Thymus (tissue), 11 donors: ENCODE measurements at regions not wholly inside any gene's neighbourhood (a gene's known extent, or its start where the extent isn't known, plus 50 kb on each side); places are given as distances from the start of the nearest gene placed in this dataset.

ENCODE experiments used
- DNase-seq, 9 donors: peaks; one replicate each; pipeline ENCODE4 v3.0.0-alpha.2; 2013; ENCODE audit warnings: low spot score in 9 of 9, low read depth in 6 of 9, missing footprints in 1 of 9
- H3K27ac ChIP-seq, 2 donors: one replicate each; pipeline ENCODE4 v1.5.1; 2013; ENCODE audit warnings: control low read depth in 1 of 2, low read depth in 1 of 2, low read length in 1 of 2, mild to moderate bottlenecking in 1 of 2, moderate library complexity in 1 of 2
- H3K27me3 ChIP-seq, 2 donors: one replicate each; pipeline ENCODE4 v1.5.1; 2013; ENCODE audit warnings: low read length in 1 of 2; ENCODE audit not compliant: control insufficient read depth in 2 of 2, insufficient read depth in 1 of 2
- H3K36me3 ChIP-seq, 2 donors: one replicate each; pipeline ENCODE4 v1.5.1; 2013; ENCODE audit warnings: low read length in 1 of 2, mild to moderate bottlenecking in 1 of 2, moderate library complexity in 1 of 2; ENCODE audit not compliant: control insufficient read depth in 2 of 2, insufficient read depth in 2 of 2
- H3K4me1 ChIP-seq, 2 donors: one replicate each; pipeline ENCODE4 v1.5.1; 2013; ENCODE audit warnings: low read length in 2 of 2; ENCODE audit not compliant: control insufficient read depth in 2 of 2, insufficient read depth in 2 of 2
- H3K4me3 ChIP-seq, 2 donors: one replicate each; pipeline ENCODE4 v1.5.1; 2013; ENCODE audit warnings: low read length in 2 of 2, control low read depth in 1 of 2, mild to moderate bottlenecking in 1 of 2
- H3K9me3 ChIP-seq, 2 donors: one replicate each; pipeline ENCODE4 v1.5.1; 2013; ENCODE audit warnings: low read length in 1 of 2, mild to moderate bottlenecking in 1 of 2; ENCODE audit not compliant: control insufficient read depth in 2 of 2, insufficient read depth in 1 of 2
- WGBS: extraction: QIAGEN DNeasy Blood & Tissue Kit; methylation state at CpG from one replicate; pipeline ENCODE4 v1.1.7; 2013; 5-methylcytosine and 5-hydroxymethylcytosine counted together
- donor health status: healthy.

- peaks cover 3 to 15% of the 10 kb centered on the region in 2 donors for H3K27me3 ChIP-seq
Observed at GRCh38 chr20:56859801-56860261, 230.7 kb downstream of the TFAP2C start.

GRCh38 chr20:56860413-56860812 lies 231.3 kb downstream of the TFAP2C start:
- no peak for DNase-seq
- Histone ChIP-seq H3K9me3 (no peaks in the 10 kb centered on the region), H3K4me1 (peaks cover 0 to 5% of the 10 kb centered on the region in 2 donors), H3K4me3 (no peak overlapping the region), H3K36me3 (no peaks in the 10 kb centered on the region), H3K27me3 (peaks cover 3 to 15% of the 10 kb centered on the region in 2 donors), H3K27ac (no peak overlapping the region)
- 67% methylated on average over 5 of the region's 5 CpGs for WGBS

More at GRCh38 chr20:56859801-56860261, 230.7 kb downstream of the TFAP2C start:
- DNase-seq = peak in 1 of 9 donors; percentile 7
- Histone ChIP-seq H3K4me1 (peaks cover 0 to 5% of the 10 kb centered on the region in 2 donors), H3K4me3 (no peak overlapping the region), H3K36me3 (no peaks in the 10 kb centered on the region), H3K27ac (no peak overlapping the region), H3K9me3 (no peaks in the 10 kb centered on the region)
- 9% methylated on average over 10 of the region's 10 CpGs for WGBS

GRCh38 chr20:56861590-56861989 lies 232.5 kb downstream of the TFAP2C start:
- DNase-seq = no peak
- Histone ChIP-seq H3K4me1 (peaks cover 0 to 5% of the 10 kb centered on the region in 2 donors), H3K4me3 (no peak overlapping the region), H3K27me3 (peaks cover 3 to 15% of the 10 kb centered on the region in 2 donors), H3K36me3 (no peaks in the 10 kb centered on the region), H3K27ac (no peak overlapping the region), H3K9me3 (no peaks in the 10 kb centered on the region)
- 35% methylated on average over 6 of the region's 6 CpGs for WGBS

- no peak overlapping the region for H3K27ac ChIP-seq
- no peaks in the 10 kb centered on the region for H3K36me3 ChIP-seq
- no peak for DNase-seq
- 73% methylated on average over 10 of the region's 10 CpGs for WGBS
- no peaks in the 10 kb centered on the region for H3K4me1 ChIP-seq
- no peaks in the 10 kb centered on the region for H3K9me3 ChIP-seq
- no peak overlapping the region for H3K4me3 ChIP-seq
- H3K27me3 ChIP-seq = peaks cover 3 to 8% of the 10 kb centered on the region in 2 donors
Observed at GRCh38 chr20:56865055-56865454, 235.9 kb downstream of the TFAP2C start.

GRCh38 chr20:56867128-56867527 lies 238.0 kb downstream of the TFAP2C start:
- no peaks in the 10 kb centered on the region for H3K27me3 ChIP-seq
- no peaks in the 10 kb centered on the region for H3K9me3 ChIP-seq
- H3K4me1 ChIP-seq = no peaks in the 10 kb centered on the region
- H3K27ac ChIP-seq = no peak overlapping the region
- no peak overlapping the region for H3K4me3 ChIP-seq
- H3K36me3 ChIP-seq = no peaks in the 10 kb centered on the region
- WGBS = 79% methylated on average over 4 of the region's 4 CpGs
- DNase-seq = no peak

- no peaks in the 10 kb centered on the region for H3K9me3 ChIP-seq
- no peaks in the 10 kb centered on the region for H3K36me3 ChIP-seq
- no peak for DNase-seq
- H3K4me3 ChIP-seq = no peak overlapping the region
- 91% methylated on average over 4 of the region's 4 CpGs for WGBS
- H3K27me3 ChIP-seq = no peaks in the 10 kb centered on the region
- no peaks in the 10 kb centered on the region for H3K4me1 ChIP-seq
- no peak overlapping the region for H3K27ac ChIP-seq
Observed at GRCh38 chr20:56868746-56869145, 239.6 kb downstream of the TFAP2C start.

GRCh38 chr20:56870271-56870670 lies 241.2 kb downstream of the TFAP2C start:
- no peak overlapping the region for H3K4me3 ChIP-seq
- H3K27ac ChIP-seq = no peak overlapping the region
- H3K36me3 ChIP-seq = no peaks in the 10 kb centered on the region
- H3K9me3 ChIP-seq = no peaks in the 10 kb centered on the region
- H3K4me1 ChIP-seq = no peaks in the 10 kb centered on the region
- no peaks in the 10 kb centered on the region for H3K27me3 ChIP-seq
- no peak for DNase-seq
- WGBS = 94% methylated on average over 5 of the region's 5 CpGs

GRCh38 chr20:56871691-56872090 lies 242.6 kb downstream of the TFAP2C start:
- WGBS = 80% methylated on average over 11 of the region's 11 CpGs
- no peaks in the 10 kb centered on the region for H3K4me1 ChIP-seq
- H3K27me3 ChIP-seq = no peaks in the 10 kb centered on the region
- H3K4me3 ChIP-seq = no peak overlapping the region
- DNase-seq = no peak
- no peaks in the 10 kb centered on the region for H3K36me3 ChIP-seq
- no peaks in the 10 kb centered on the region for H3K9me3 ChIP-seq
- no peak overlapping the region for H3K27ac ChIP-seq

GRCh38 chr20:56872620-56873458 lies 243.7 kb downstream of the TFAP2C start:
- Histone ChIP-seq H3K27ac (no peak overlapping the region), H3K36me3 (no peaks in the 10 kb centered on the region), H3K4me3 (no peak overlapping the region), H3K9me3 (no peaks in the 10 kb centered on the region), H3K4me1 (no peaks in the 10 kb centered on the region), H3K27me3 (no peaks in the 10 kb centered on the region)
- 88% methylated on average over 11 of the region's 11 CpGs for WGBS
- DNase-seq = no peak
